CD4-positive, alpha-beta T cell (primary cell): ENCODE measurements at regions not wholly inside any gene's neighbourhood (a gene's known extent, or its start where the extent isn't known, plus 50 kb on each side); places are given as distances from the start of the nearest gene placed in this dataset.

Source experiments
- ATAC-seq: fragments of 200-7000 bp; cut with Tn5 transposase; one replicate; pipeline ENCODE4 v1.10.0; 2022; ENCODE audit warnings: mild to moderate bottlenecking; ENCODE audit not compliant: poor library complexity
- CTCF ChIA-PET: fragments of 350-600 bp; sonication (Branson Sonifier 250); formaldehyde crosslinking; loops from one replicate; lab custom pipeline; 2021; ENCODE audit warnings: antibody characterized with exemption, inconsistent platforms; lab: Charles Lee
- POLR2A ChIA-PET: fragments of 350-600 bp; sonication (Branson Sonifier 250); formaldehyde crosslinking; loops from one replicate; lab custom pipeline; 2021; ENCODE audit warnings: antibody characterized with exemption, inconsistent platforms; lab: Charles Lee
- DNase-seq, 14 experiments: peaks; one replicate each; pipeline ENCODE4 v3.0.0-alpha.2; 2013 to 2020; ENCODE audit warnings: mixed read lengths in 2 of 14
- H3K27ac ChIP-seq, 2 donors: one replicate each; pipeline versions ENCODE4 v1.5.1 to v1.7.0; 2013; ENCODE audit warnings: low read length in 2 of 2, low read depth in 1 of 2, mild to moderate bottlenecking in 1 of 2
- H3K27me3 ChIP-seq, 2 experiments: 1 replicate in 1 of 2; 2 replicates in 1 of 2; pipeline versions ENCODE4 v1.6.1 to v1.7.0; 2013; ENCODE audit warnings: low read length in 2 of 2, control low read depth in 1 of 2, mild to moderate bottlenecking in 1 of 2, moderate library complexity in 1 of 2; ENCODE audit not compliant: insufficient read depth in 2 of 2, control insufficient read depth in 1 of 2
- H3K36me3 ChIP-seq: one replicate; pipeline ENCODE4 v1.6.1; 2013; ENCODE audit warnings: low read length, control low read depth; ENCODE audit not compliant: insufficient read depth
- H3K4me1 ChIP-seq: one replicate; pipeline ENCODE4 v1.6.1; 2013; ENCODE audit warnings: low read length, control low read depth; ENCODE audit not compliant: insufficient read depth
- H3K4me3 ChIP-seq: one replicate; pipeline ENCODE4 v1.5.1; 2013; ENCODE audit warnings: mild to moderate bottlenecking, low read length, moderate library complexity
- H3K9me3 ChIP-seq, 2 experiments: 1 replicate in 1 of 2; 2 replicates in 1 of 2; pipeline versions ENCODE4 v1.6.1 to v1.7.0; 2013; ENCODE audit warnings: low read length in 2 of 2, mild to moderate bottlenecking in 2 of 2, control low read depth in 1 of 2, moderate library complexity in 1 of 2; ENCODE audit not compliant: control insufficient read depth in 1 of 2, insufficient read depth in 1 of 2
- H3K27ac Mint-ChIP-seq: one replicate; pipeline ENCODE4 v1.8.0; 2020; ENCODE audit warnings: mixed read lengths
- H3K27me3 Mint-ChIP-seq: one replicate; pipeline ENCODE4 v1.8.0; 2021; ENCODE audit warnings: mixed read lengths
- H3K36me3 Mint-ChIP-seq: one replicate; pipeline ENCODE4 v1.8.0; 2021; ENCODE audit warnings: low read depth, mixed read lengths
- H3K4me1 Mint-ChIP-seq: one replicate; pipeline ENCODE4 v1.8.0; 2021; ENCODE audit warnings: low read depth, mixed read lengths
- H3K4me3 Mint-ChIP-seq: one replicate; pipeline ENCODE4 v1.8.0; 2020; ENCODE audit warnings: mild to moderate bottlenecking, mixed read lengths
- H3K9me3 Mint-ChIP-seq: one replicate; pipeline ENCODE4 v1.8.0; 2020; ENCODE audit warnings: mixed read lengths
- CTCF ChIP-seq: fragments of 200-600 bp; IDR thresholded peaks from one replicate; pipeline ENCODE4 v1.8.0; 2022; ENCODE audit warnings: antibody characterized with exemption, mild to moderate bottlenecking
- intact Hi-C, 2 experiments: fragments of 100-400 bp; cut with DNase I in 1 of 2; cut with micrococcal nuclease in 1 of 2; formaldehyde crosslinking; loops; one replicate each; pipeline versions ENCODE4 v1.15.1 to v1.9.0; 2023 to 2025; cut with DNase I, micrococcal nuclease

DNA sequence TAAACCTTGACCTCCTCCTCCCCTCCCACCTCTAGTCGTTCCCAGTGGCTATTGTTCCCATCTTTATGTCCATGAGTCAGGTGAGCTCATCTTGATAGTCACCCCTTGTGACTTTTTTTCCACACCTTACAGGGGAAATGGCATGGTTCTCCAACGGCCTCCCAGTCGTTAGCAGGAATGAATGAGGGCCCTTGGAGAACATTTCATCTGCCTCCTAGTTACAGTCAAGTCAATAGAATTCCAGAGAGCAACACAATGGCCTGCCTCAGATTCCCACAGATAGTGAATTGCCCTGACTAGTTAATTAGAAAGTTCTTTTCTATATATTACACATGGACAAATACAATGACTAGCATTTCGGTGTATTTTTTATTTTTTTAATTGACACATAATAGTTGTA is 262.6 kb downstream of the ATPSCKMT start:
- CTCF ChIA-PET: no interaction called here
- TF ChIP-seq CTCF: no peak

DNA sequence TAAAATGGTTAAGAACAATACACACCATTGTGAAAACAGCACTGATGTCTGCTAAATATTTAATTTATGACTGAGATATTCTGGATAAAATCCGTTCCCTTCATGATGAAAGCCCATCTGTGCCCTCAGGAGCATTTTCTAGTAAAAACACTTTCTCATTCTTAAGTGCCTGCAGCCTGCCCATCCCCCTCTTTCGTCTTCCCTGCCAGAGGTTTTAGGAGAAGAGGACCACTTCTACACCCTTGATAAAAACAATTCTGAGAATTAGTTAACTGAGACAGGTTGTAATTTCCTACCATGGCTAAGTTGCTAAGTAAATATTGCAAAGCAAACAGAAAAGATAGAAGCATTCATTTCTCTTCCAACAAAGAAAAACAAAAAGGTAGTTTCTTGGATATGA is 272.6 kb downstream of the ATPSCKMT start:
- POLR2A ChIA-PET: no interaction called here
- Mint-ChIP-seq H3K36me3 (no peaks in the 10 kb centered on the region), H3K4me1 (no peaks in the 10 kb centered on the region), H3K9me3 (peaks cover 2% of the 10 kb centered on the region), H3K27me3 (no peaks in the 10 kb centered on the region), H3K27ac (no peak overlapping the region), H3K4me3 (no peak overlapping the region)
- ATAC-seq (no peak), DNase-seq (no peak)
- intact Hi-C loops: no loop called here
- H3K36me3 ChIP-seq: no peaks in the 10 kb centered on the region
- H3K27me3 ChIP-seq: no peaks in the 10 kb centered on the region
- peaks cover 0 to 4% of the 10 kb centered on the region in 2 experiments for H3K9me3 ChIP-seq
- CTCF ChIA-PET: no interaction called here
- H3K4me3 ChIP-seq: no peak overlapping the region
- no peak overlapping the region for H3K27ac ChIP-seq
- H3K4me1 ChIP-seq: no peaks in the 10 kb centered on the region
- no peak for TF ChIP-seq CTCF

More for the DNA sequence above, 262.6 kb downstream of the ATPSCKMT start:
- no peaks in the 10 kb centered on the region for H3K4me1 ChIP-seq
- POLR2A ChIA-PET: no interaction called here
- H3K9me3 ChIP-seq: peaks cover 3 to 12% of the 10 kb centered on the region in 2 experiments
- ATAC-seq (no peak), DNase-seq (no peak)
- H3K27me3 Mint-ChIP-seq: no peaks in the 10 kb centered on the region
- H3K27ac Mint-ChIP-seq: no peak overlapping the region
- peaks cover 15% of the 10 kb centered on the region for H3K9me3 Mint-ChIP-seq
- no peak overlapping the region for H3K4me3 ChIP-seq
- H3K4me1 Mint-ChIP-seq: no peaks in the 10 kb centered on the region
- intact Hi-C loops: no loop called here
- H3K27me3 ChIP-seq: no peaks in the 10 kb centered on the region
- no peak overlapping the region for H3K4me3 Mint-ChIP-seq
- H3K36me3 Mint-ChIP-seq: no peaks in the 10 kb centered on the region
- H3K27ac ChIP-seq: no peak overlapping the region
- no peaks in the 10 kb centered on the region for H3K36me3 ChIP-seq

DNA sequence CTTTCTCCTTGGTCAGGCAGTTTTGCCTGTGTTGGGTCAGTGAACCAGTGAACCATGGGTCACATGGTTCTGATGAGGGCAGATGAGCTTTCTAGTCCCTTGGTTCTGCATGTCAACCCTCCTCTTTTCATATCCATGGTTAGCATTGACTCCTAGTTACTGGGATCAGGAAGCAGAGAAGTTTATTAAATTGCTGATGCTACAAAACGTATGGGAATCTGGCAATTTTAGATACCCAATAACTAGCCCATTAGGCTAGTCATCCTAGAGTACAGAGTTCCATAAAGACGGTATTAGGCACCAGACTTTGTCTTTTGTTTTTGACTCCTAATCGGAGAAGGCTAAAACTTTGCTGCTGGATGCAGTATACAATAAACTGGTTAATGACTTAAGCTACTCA is 273.1 kb downstream of the ATPSCKMT start:
- CTCF ChIA-PET: no interaction called here
- no peaks in the 10 kb centered on the region for H3K36me3 Mint-ChIP-seq
- no peaks in the 10 kb centered on the region for H3K27me3 ChIP-seq
- no peak overlapping the region for H3K4me3 Mint-ChIP-seq
- no peaks in the 10 kb centered on the region for H3K4me1 ChIP-seq
- TF ChIP-seq CTCF: no peak
- no peak overlapping the region for H3K27ac Mint-ChIP-seq
- POLR2A ChIA-PET: no interaction called here
- no peak overlapping the region for H3K4me3 ChIP-seq
- intact Hi-C loops: no loop called here
- DNase-seq (no peak), ATAC-seq (no peak)
- no peaks in the 10 kb centered on the region for H3K36me3 ChIP-seq
- no peaks in the 10 kb centered on the region for H3K27me3 Mint-ChIP-seq
- H3K27ac ChIP-seq: no peak overlapping the region
- H3K9me3 Mint-ChIP-seq: peaks cover 2% of the 10 kb centered on the region
- no peaks in the 10 kb centered on the region for H3K4me1 Mint-ChIP-seq
- peaks cover 0 to 4% of the 10 kb centered on the region in 2 experiments for H3K9me3 ChIP-seq
